Upper lobe of right lung (tissue), 1 donor: ENCODE measurements at regions not wholly inside any gene's neighbourhood (a gene's known extent, or its start where the extent isn't known, plus 50 kb on each side); places are given as distances from the start of the nearest gene placed in this dataset.

Experiments used
- ATAC-seq: fragments of 200-7000 bp; cut with Tn5 transposase; one replicate; pipeline ENCODE4 v1.9.1; 2020; ENCODE audit warnings: mild to moderate bottlenecking, moderate library complexity
- DNase-seq: peaks from one replicate; pipeline ENCODE4 v3.0.0-alpha.2; 2020
- H3K27ac ChIP-seq: fragments of 200-600 bp; one replicate; pipeline ENCODE4 v1.8.0; 2022
- H3K27me3 ChIP-seq: fragments of 200-600 bp; one replicate; pipeline ENCODE4 v1.8.0; 2022; ENCODE audit warnings: mild to moderate bottlenecking
- H3K36me3 ChIP-seq: fragments of 200-600 bp; one replicate; pipeline ENCODE4 v1.8.0; 2022
- H3K4me1 ChIP-seq: fragments of 200-600 bp; one replicate; pipeline ENCODE4 v1.8.0; 2022
- H3K4me3 ChIP-seq: fragments of 200-600 bp; one replicate; pipeline ENCODE4 v1.8.0; 2022; ENCODE audit warnings: mild to moderate bottlenecking
- H3K9me3 ChIP-seq: fragments of 200-600 bp; one replicate; pipeline ENCODE4 v1.8.0; 2022
- intact Hi-C: fragments of 100-400 bp; cut with DNase I; formaldehyde crosslinking; loops from one replicate; pipeline ENCODE4 v1.11.0; 2022
- TF ChIP-seq, protein P1 (sequence below): fragments of 200-600 bp; IDR thresholded peaks from one replicate; pipeline ENCODE4 v1.8.0; 2022; ENCODE audit warnings: antibody characterized with exemption
- donor health status: DM: no; HTN: yes; CAD: no; lungs with severe emphysema.

DNA sequence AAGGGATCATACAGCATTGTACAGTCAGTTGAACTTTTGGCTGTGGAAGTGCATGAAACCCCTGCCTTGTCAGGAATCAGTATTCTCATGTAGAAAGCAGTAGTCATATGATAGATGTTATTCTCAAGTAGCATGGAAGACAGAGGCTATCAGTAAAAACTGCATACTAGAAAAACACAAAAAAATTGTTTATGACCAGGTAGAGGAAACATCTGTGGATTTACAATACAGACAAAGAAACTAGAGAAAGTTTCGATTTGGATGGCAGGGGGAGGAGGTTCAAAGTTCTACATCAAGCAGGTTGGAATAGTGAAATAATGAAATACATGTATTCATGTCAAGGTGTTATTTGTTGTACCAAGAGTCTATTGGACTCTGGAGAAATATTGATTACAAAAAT lies 212.3 kb upstream of the DDI1 start:
- ATAC-seq (no peak), DNase-seq (no peak)
- Histone ChIP-seq H3K4me3 (no peak overlapping the region), H3K36me3 (no peaks in the 10 kb centered on the region), H3K4me1 (no peaks in the 10 kb centered on the region), H3K9me3 (no peaks in the 10 kb centered on the region), H3K27ac (no peak overlapping the region), H3K27me3 (no peaks in the 10 kb centered on the region)
- TF ChIP-seq, protein P1, sequence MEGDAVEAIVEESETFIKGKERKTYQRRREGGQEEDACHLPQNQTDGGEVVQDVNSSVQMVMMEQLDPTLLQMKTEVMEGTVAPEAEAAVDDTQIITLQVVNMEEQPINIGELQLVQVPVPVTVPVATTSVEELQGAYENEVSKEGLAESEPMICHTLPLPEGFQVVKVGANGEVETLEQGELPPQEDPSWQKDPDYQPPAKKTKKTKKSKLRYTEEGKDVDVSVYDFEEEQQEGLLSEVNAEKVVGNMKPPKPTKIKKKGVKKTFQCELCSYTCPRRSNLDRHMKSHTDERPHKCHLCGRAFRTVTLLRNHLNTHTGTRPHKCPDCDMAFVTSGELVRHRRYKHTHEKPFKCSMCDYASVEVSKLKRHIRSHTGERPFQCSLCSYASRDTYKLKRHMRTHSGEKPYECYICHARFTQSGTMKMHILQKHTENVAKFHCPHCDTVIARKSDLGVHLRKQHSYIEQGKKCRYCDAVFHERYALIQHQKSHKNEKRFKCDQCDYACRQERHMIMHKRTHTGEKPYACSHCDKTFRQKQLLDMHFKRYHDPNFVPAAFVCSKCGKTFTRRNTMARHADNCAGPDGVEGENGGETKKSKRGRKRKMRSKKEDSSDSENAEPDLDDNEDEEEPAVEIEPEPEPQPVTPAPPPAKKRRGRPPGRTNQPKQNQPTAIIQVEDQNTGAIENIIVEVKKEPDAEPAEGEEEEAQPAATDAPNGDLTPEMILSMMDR = no peak
- intact Hi-C loops = no loop called here

DNA sequence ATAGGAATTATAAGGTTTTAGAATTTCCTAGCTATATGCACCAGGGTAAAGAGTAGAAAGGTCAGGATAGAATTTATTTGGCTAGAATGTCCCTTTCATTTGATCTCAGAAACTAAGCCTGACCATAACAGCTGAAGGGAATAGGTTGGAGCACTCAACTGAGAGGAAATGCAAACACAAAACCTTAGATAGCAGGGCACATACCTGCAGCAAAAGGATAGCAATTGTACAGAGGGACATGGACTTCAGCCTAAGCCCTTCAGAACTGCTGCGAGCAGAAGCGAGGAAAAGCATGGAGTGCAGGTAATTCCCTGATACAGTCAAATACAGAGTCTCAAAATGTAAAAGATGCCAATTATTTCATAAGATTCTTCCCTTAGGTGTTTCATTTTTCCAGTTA lies 211.0 kb upstream of the DDI1 start:
- Histone ChIP-seq H3K9me3 (no peaks in the 10 kb centered on the region), H3K4me3 (no peak overlapping the region), H3K27ac (no peak overlapping the region), H3K4me1 (no peaks in the 10 kb centered on the region), H3K36me3 (no peaks in the 10 kb centered on the region), H3K27me3 (no peaks in the 10 kb centered on the region)
- DNase-seq (no peak), ATAC-seq (no peak)
- intact Hi-C loops = no loop called here
- TF ChIP-seq, protein P1 = no peak

DNA sequence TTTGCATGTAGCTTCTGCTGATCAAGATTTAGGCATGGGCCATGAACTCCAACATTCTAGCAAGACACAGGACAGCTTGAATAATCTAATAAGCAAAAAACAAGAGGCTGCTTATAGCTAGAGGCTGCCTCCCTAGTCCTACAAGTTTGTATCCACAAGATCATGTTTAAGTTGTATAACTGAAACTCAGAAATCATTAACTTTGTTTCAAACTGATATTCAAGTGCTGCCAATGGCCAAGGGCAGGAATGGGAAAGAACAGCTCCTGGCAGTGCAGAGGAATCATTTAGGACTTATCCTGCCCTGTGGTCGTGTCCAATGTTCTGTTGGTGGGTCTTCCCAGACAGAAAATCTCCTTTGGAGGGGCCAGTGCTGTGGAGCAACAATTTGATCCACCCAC lies 209.6 kb upstream of the DDI1 start:
- H3K27me3 ChIP-seq = no peaks in the 10 kb centered on the region
- DNase-seq (no peak), ATAC-seq (no peak)
- no peak overlapping the region for H3K27ac ChIP-seq
- intact Hi-C loops = no loop called here
- H3K4me3 ChIP-seq = no peak overlapping the region
- no peaks in the 10 kb centered on the region for H3K9me3 ChIP-seq
- no peaks in the 10 kb centered on the region for H3K36me3 ChIP-seq
- no peaks in the 10 kb centered on the region for H3K4me1 ChIP-seq
- TF ChIP-seq, protein P1 = no peak

DNA sequence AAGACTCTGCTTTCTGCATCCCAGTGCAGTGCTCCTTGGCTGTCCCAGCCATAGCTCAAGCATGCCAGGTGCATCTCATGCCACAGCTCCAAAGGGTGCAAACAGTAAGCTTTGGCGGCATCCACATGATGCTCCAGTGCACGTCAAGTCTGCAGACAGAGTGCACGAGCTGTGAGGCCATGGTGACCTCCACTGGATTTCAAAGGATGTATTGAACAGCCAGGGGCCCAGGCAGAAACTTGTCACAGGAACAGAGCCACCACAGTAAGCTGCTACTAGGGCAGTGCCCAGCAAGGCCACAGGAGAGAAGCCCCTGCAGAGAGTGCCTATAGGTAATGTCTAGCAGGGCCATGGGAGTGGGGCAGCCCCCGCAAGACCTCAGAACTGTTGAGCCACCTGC lies 206.8 kb upstream of the DDI1 start:
- TF ChIP-seq, protein P1 = no peak
- Histone ChIP-seq H3K9me3 (no peaks in the 10 kb centered on the region), H3K27me3 (no peaks in the 10 kb centered on the region), H3K27ac (no peak overlapping the region), H3K4me1 (no peaks in the 10 kb centered on the region), H3K36me3 (no peaks in the 10 kb centered on the region), H3K4me3 (no peak overlapping the region)
- intact Hi-C loops = no loop called here
- ATAC-seq = no peak
- DNase-seq = peak; percentile 52

DNA sequence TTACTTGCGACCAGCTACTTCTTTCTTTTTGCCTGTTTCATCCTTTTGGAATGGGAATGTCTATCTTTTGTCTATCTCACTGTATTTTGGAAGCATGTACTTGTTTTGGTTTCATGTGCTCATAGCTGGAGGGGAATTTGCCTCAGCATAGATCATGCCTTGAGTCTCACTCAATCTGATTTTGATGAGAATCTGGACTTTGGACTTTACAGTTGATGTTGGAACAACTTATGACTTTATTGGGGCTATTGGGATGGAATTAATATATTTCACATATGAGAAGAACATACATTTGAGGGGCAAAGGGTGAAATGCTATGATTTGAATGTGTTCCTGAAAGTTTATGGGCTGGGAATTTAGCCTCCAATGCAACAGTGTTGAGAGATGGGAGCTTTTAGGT lies 206.2 kb upstream of the DDI1 start:
- DNase-seq (no peak), ATAC-seq (no peak)
- Histone ChIP-seq H3K36me3 (no peaks in the 10 kb centered on the region), H3K4me3 (no peak overlapping the region), H3K9me3 (no peaks in the 10 kb centered on the region), H3K27me3 (no peaks in the 10 kb centered on the region), H3K27ac (no peak overlapping the region), H3K4me1 (no peaks in the 10 kb centered on the region)
- intact Hi-C loops = no loop called here
- TF ChIP-seq, protein P1 = no peak

DNA sequence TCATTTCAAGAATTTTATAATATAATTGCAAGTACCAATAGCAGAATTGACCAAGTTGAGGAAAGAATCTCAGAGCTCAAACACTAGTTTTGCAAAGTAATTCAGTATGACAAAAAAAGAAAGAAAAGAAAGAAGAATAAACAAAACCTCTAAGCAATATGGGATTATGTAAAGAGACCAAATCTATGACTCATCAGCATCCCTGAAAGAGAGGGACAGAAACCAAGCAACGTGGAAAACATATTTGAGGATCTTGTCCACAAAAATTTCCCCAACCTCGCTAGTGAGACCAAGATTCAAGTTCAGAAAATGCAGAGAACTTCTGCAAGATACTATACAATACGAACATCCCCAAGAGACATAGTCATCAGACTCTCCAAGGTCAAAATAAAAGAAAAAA lies 203.7 kb upstream of the DDI1 start:
- DNase-seq = no peak
- no peaks in the 10 kb centered on the region for H3K27me3 ChIP-seq
- H3K4me3 ChIP-seq = no peak overlapping the region
- TF ChIP-seq, protein P1 = no peak
- no peaks in the 10 kb centered on the region for H3K36me3 ChIP-seq
- no peak overlapping the region for H3K27ac ChIP-seq
- no peak for ATAC-seq
- H3K9me3 ChIP-seq = no peaks in the 10 kb centered on the region
- intact Hi-C loops = no loop called here
- H3K4me1 ChIP-seq = no peaks in the 10 kb centered on the region
